ENCODE measurements at regions not wholly inside any gene's neighbourhood (a gene's known extent, or its start where the extent isn't known, plus 50 kb on each side); places are given as distances from the start of the nearest gene placed in this dataset.

DNA sequence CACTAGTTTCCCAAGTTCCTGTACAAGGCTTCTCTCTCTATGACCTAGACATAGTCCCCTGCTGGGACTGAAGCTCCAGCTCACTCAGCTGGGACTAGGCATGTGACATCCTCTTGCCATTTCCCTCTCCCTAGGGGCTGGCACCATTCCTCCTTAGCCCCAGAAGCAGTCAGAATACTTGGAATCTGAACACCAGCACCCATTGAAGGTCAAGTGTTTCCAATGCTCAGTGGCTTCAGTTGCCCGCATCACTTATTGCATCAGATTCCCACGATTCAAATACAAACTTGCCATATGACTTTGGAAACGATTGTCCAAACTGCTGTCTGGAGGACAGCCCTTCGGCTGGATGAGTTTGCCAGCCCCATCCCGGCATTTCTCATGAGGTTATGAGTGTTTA, 65.5 kb upstream of the HOPX start:
- TF ChIP-seq, protein P1, sequence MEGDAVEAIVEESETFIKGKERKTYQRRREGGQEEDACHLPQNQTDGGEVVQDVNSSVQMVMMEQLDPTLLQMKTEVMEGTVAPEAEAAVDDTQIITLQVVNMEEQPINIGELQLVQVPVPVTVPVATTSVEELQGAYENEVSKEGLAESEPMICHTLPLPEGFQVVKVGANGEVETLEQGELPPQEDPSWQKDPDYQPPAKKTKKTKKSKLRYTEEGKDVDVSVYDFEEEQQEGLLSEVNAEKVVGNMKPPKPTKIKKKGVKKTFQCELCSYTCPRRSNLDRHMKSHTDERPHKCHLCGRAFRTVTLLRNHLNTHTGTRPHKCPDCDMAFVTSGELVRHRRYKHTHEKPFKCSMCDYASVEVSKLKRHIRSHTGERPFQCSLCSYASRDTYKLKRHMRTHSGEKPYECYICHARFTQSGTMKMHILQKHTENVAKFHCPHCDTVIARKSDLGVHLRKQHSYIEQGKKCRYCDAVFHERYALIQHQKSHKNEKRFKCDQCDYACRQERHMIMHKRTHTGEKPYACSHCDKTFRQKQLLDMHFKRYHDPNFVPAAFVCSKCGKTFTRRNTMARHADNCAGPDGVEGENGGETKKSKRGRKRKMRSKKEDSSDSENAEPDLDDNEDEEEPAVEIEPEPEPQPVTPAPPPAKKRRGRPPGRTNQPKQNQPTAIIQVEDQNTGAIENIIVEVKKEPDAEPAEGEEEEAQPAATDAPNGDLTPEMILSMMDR (IDR thresholded peaks at IDR 0.05) = no peak
- TF ChIP-seq POLR2A (IDR thresholded peaks at IDR 0.05) = no peak

Measured in lower leg skin (tissue), 3 donors.